ENCODE measurements at regions not wholly inside any gene's neighbourhood (a gene's known extent, or its start where the extent isn't known, plus 50 kb on each side); places are given as distances from the start of the nearest gene placed in this dataset.

DNA sequence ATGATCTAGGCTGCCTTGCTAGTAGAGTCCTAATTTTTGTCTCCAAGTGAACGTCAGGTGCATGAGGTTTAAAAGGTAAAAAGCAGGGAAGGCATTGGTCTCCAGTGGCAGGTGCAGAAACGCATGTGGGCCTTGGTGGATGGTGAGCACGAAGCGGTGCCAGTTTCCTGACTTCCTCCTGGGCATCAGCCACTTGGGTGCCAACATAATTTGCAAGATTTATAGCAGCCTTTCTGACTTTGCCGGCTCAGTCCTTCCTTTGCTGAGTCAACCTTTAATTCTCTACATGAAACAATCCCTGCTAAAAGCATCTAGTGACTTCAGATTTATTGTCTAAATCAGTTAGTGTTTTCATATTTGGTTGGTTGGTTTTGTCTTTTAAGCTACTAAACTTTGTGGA, 355.7 kb upstream of the TMEM132C start:
- Histone ChIP-seq H3K27me3 (ENCODE audit: low read length) (peaks cover 81% of the 10 kb centered on the region), H3K79me2 (ENCODE audit: low read length) (no peaks in the 10 kb centered on the region), H3K9ac (ENCODE audit: low read length) (no peak overlapping the region), H3K4me3 (ENCODE audit: low read length) (no peak overlapping the region), H3F3A (ENCODE audit: low read length, unreplicated experiment) (no peaks in the 10 kb centered on the region), H2AFZ (ENCODE audit: low read length) (no peak overlapping the region), H3K4me2 (ENCODE audit: low read length) (no peak overlapping the region), H4K20me1 (ENCODE audit: low read length) (no peaks in the 10 kb centered on the region), H3K9me3 (ENCODE audit: low read length) (no peaks in the 10 kb centered on the region), H3K27ac (ENCODE audit: low read length) (no peak overlapping the region), H3K36me3 (ENCODE audit: low read depth, low read length) (no peaks in the 10 kb centered on the region), H3K9me2 (replicated peaks; ENCODE audit: low read length) (no peaks in the 10 kb centered on the region), H3K4me1 (ENCODE audit: insufficient read depth, low read length) (no peaks in the 10 kb centered on the region)
- DNase-seq, result no peak
- no peak for ATAC-seq
- TF ChIP-seq EZH2 (IDR thresholded peaks at IDR 0.05; ENCODE audit: low read length, unreplicated experiment) (no peak), EZH2phosphoT487 (IDR thresholded peaks at IDR 0.05; ENCODE audit: borderline replicate concordance, low read length) (no peak), CTCF (conservative IDR thresholded peaks at IDR 0.05; ENCODE audit: low read depth, low read length) (no peak)
- ChIA-PET POLR2A (ENCODE audit: unreplicated experiment) (no interaction called here), CTCF (no interaction called here)
- no TSS peak for BruUV-seq (replicated peaks)
- intact Hi-C loops (cut with micrococcal nuclease), result no loop called here

- Histone ChIP-seq H3K4me3 (ENCODE audit: low read length) (no peak overlapping the region), H2AFZ (ENCODE audit: low read length) (no peak overlapping the region), H3K9me2 (replicated peaks; ENCODE audit: low read length) (no peaks in the 10 kb centered on the region), H3K9me3 (ENCODE audit: low read length) (no peaks in the 10 kb centered on the region), H3F3A (ENCODE audit: low read length, unreplicated experiment) (no peaks in the 10 kb centered on the region), H3K36me3 (ENCODE audit: low read depth, low read length) (no peaks in the 10 kb centered on the region), H3K4me1 (ENCODE audit: insufficient read depth, low read length) (no peaks in the 10 kb centered on the region), H3K27me3 (ENCODE audit: low read length) (peaks cover 74% of the 10 kb centered on the region), H3K27ac (ENCODE audit: low read length) (no peak overlapping the region), H3K9ac (ENCODE audit: low read length) (no peak overlapping the region), H3K4me2 (ENCODE audit: low read length) (no peak overlapping the region), H3K79me2 (ENCODE audit: low read length) (no peaks in the 10 kb centered on the region), H4K20me1 (ENCODE audit: low read length) (no peaks in the 10 kb centered on the region)
- POLR2A ChIA-PET (ENCODE audit: unreplicated experiment), result no interaction called here
- intact Hi-C loops (cut with micrococcal nuclease), result no loop called here
- TF ChIP-seq EZH2phosphoT487 (IDR thresholded peaks at IDR 0.05; ENCODE audit: borderline replicate concordance, low read length), result no peak
- CTCF ChIA-PET, result no interaction called here
- no peak for DNase-seq
- no TSS peak for BruUV-seq (replicated peaks)
- no peak for ATAC-seq
Observed at GRCh38 chr12:127912035-127912665, 354.8 kb upstream of the TMEM132C start.

DNA sequence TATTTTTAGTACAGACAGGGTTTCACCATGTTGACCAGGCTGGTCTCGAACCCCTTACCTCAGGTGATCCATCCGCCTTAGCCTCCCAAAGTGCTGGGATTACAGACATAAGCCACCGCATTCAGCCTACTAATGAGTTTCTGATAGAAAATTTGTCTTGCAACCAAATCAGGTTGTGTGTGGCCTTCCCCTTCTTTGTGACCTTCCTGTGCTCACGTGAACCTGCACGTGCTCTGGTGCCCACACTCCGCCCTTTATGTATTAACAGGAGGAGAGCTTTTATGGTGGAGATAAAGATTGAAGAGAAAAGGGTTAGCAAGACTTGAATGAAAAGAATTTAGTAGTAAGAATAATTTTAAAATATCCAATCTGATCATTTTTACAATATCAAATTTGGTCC, 343.5 kb upstream of the TMEM132C start:
- no peak for TF ChIP-seq EZH2phosphoT487 (IDR thresholded peaks at IDR 0.05; ENCODE audit: borderline replicate concordance, low read length)
- DNase-seq, result no peak
- Histone ChIP-seq H2AFZ (ENCODE audit: low read length) (no peak overlapping the region), H3K9me2 (replicated peaks; ENCODE audit: low read length) (no peaks in the 10 kb centered on the region), H3K4me3 (ENCODE audit: low read length) (no peak overlapping the region), H3K9me3 (ENCODE audit: low read length) (no peaks in the 10 kb centered on the region), H3K9ac (ENCODE audit: low read length) (no peak overlapping the region), H3K79me2 (ENCODE audit: low read length) (no peaks in the 10 kb centered on the region), H3F3A (ENCODE audit: low read length, unreplicated experiment) (no peaks in the 10 kb centered on the region), H3K36me3 (ENCODE audit: low read depth, low read length) (no peaks in the 10 kb centered on the region), H3K4me1 (ENCODE audit: insufficient read depth, low read length) (peaks cover 10% of the 10 kb centered on the region), H3K4me2 (ENCODE audit: low read length) (no peak overlapping the region), H3K27me3 (ENCODE audit: low read length) (no peaks in the 10 kb centered on the region), H3K27ac (ENCODE audit: low read length) (no peak overlapping the region), H4K20me1 (ENCODE audit: low read length) (no peaks in the 10 kb centered on the region)
- BruUV-seq (replicated peaks), result no TSS peak
- CTCF ChIA-PET, result no interaction called here
- intact Hi-C loops (cut with micrococcal nuclease), result no loop called here
- POLR2A ChIA-PET (ENCODE audit: unreplicated experiment), result no interaction called here
- ATAC-seq, result no peak

- no TSS peak for BruUV-seq (replicated peaks)
- DNase-seq (peak; percentile 54), ATAC-seq (peak; percentile 57; the same call in 1 of the 2 replicates)
- Histone ChIP-seq H3K9ac (ENCODE audit: low read length) (no peak overlapping the region), H3F3A (ENCODE audit: low read length, unreplicated experiment) (no peaks in the 10 kb centered on the region), H3K27ac (ENCODE audit: low read length) (no peak overlapping the region), H3K9me2 (replicated peaks; ENCODE audit: low read length) (no peaks in the 10 kb centered on the region), H3K79me2 (ENCODE audit: low read length) (no peaks in the 10 kb centered on the region), H3K4me3 (ENCODE audit: low read length) (no peak overlapping the region), H3K36me3 (ENCODE audit: low read depth, low read length) (no peaks in the 10 kb centered on the region), H3K9me3 (ENCODE audit: low read length) (no peaks in the 10 kb centered on the region), H4K20me1 (ENCODE audit: low read length) (no peaks in the 10 kb centered on the region), H3K4me1 (ENCODE audit: insufficient read depth, low read length) (peaks cover 28% of the 10 kb centered on the region), H2AFZ (ENCODE audit: low read length) (peak overlapping the region; percentile 36; the same call in 1 of the 2 replicates), H3K27me3 (ENCODE audit: low read length) (no peaks in the 10 kb centered on the region), H3K4me2 (ENCODE audit: low read length) (no peak overlapping the region)
- peak; percentile 75 for TF ChIP-seq CTCF (conservative IDR thresholded peaks at IDR 0.05; ENCODE audit: low read depth, low read length)
- TF ChIP-seq EZH2 (IDR thresholded peaks at IDR 0.05; ENCODE audit: low read length, unreplicated experiment), result no peak
- no peak for TF ChIP-seq EZH2phosphoT487 (IDR thresholded peaks at IDR 0.05; ENCODE audit: borderline replicate concordance, low read length)
- intact Hi-C loops (cut with micrococcal nuclease), result no loop called here
- ChIA-PET CTCF (no interaction called here), POLR2A (ENCODE audit: unreplicated experiment) (interaction anchor here (0.6 kb wide), 1 partner anchor 133 kb away, joined by 3 read pairs; no protein-coding TSS in a partner anchor)
Observed at GRCh38 chr12:127925971-127926370, 341.0 kb upstream of the TMEM132C start.

Data from PC-3 (cell line).